Osteocyte (in vitro differentiated cells): ENCODE measurements at regions not wholly inside any gene's neighbourhood (a gene's known extent, or its start where the extent isn't known, plus 50 kb on each side); places are given as distances from the start of the nearest gene placed in this dataset.
"Not testable (repeated sequence)": the region's sequence is repeated elsewhere in the genome, so short reads cannot be mapped to it uniquely, and the experiment has no call there.

Source experiments
- DNase-seq: peaks from one replicate; pipeline ENCODE4 v3.0.0; 2021; ENCODE audit warnings: mixed read lengths; ENCODE audit not compliant: unreplicated experiment; ENCODE audit errors: extremely low spot score
- H3K27ac Mint-ChIP-seq: one replicate; pipeline ENCODE4 v1.8.0; 2021; ENCODE audit warnings: mild to moderate bottlenecking, mixed read lengths; ENCODE audit not compliant: unreplicated experiment
- H3K27me3 Mint-ChIP-seq: one replicate; pipeline ENCODE4 v1.8.0; 2021; ENCODE audit warnings: mixed read lengths; ENCODE audit not compliant: unreplicated experiment
- H3K36me3 Mint-ChIP-seq: one replicate; pipeline ENCODE4 v1.8.0; 2021; ENCODE audit warnings: mixed read lengths; ENCODE audit not compliant: unreplicated experiment
- H3K4me1 Mint-ChIP-seq: one replicate; pipeline ENCODE4 v1.8.0; 2021; ENCODE audit warnings: mixed read lengths; ENCODE audit not compliant: unreplicated experiment
- H3K4me3 Mint-ChIP-seq: one replicate; pipeline ENCODE4 v1.8.0; 2021; ENCODE audit warnings: mild to moderate bottlenecking, moderate library complexity, mixed read lengths; ENCODE audit not compliant: unreplicated experiment
- H3K9me3 Mint-ChIP-seq: one replicate; pipeline ENCODE4 v1.8.0; 2021; ENCODE audit warnings: mixed read lengths; ENCODE audit not compliant: unreplicated experiment
- TF ChIP-seq, protein P1 (sequence below): fragments of 200-600 bp; sonication (generic); IDR thresholded peaks from 2 replicates; pipeline ENCODE4 v1.5.0; 2021; ENCODE audit warnings: antibody characterized with exemption, mild to moderate bottlenecking, moderate library complexity

DNA sequence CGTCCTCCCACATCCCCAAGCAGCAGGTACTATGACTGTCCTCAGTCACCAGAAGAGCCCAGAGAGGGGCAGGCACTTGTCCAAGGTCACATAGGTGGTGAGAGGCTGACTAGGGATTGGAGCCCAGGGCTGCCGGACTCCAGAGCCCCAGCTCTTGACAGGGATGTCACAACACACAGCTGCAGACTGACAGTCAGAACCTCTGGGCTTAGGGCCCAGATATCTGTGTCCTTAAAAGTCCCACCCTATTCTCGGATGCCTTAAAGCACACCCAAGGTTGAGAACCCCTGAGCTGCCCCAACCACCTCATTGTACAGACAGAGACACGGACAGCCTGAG lies 622.9 kb downstream of the MATN1 start:
- peaks cover 18% of the 10 kb centered on the region for H3K27me3 Mint-ChIP-seq
- no peaks in the 10 kb centered on the region for H3K9me3 Mint-ChIP-seq
- H3K36me3 Mint-ChIP-seq, result no peaks in the 10 kb centered on the region
- H3K27ac Mint-ChIP-seq, result no peak overlapping the region
- DNase-seq, result no peak
- H3K4me3 Mint-ChIP-seq, result no peak overlapping the region
- H3K4me1 Mint-ChIP-seq, result no peaks in the 10 kb centered on the region
- TF ChIP-seq, protein P1, sequence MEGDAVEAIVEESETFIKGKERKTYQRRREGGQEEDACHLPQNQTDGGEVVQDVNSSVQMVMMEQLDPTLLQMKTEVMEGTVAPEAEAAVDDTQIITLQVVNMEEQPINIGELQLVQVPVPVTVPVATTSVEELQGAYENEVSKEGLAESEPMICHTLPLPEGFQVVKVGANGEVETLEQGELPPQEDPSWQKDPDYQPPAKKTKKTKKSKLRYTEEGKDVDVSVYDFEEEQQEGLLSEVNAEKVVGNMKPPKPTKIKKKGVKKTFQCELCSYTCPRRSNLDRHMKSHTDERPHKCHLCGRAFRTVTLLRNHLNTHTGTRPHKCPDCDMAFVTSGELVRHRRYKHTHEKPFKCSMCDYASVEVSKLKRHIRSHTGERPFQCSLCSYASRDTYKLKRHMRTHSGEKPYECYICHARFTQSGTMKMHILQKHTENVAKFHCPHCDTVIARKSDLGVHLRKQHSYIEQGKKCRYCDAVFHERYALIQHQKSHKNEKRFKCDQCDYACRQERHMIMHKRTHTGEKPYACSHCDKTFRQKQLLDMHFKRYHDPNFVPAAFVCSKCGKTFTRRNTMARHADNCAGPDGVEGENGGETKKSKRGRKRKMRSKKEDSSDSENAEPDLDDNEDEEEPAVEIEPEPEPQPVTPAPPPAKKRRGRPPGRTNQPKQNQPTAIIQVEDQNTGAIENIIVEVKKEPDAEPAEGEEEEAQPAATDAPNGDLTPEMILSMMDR, result no peak

DNA sequence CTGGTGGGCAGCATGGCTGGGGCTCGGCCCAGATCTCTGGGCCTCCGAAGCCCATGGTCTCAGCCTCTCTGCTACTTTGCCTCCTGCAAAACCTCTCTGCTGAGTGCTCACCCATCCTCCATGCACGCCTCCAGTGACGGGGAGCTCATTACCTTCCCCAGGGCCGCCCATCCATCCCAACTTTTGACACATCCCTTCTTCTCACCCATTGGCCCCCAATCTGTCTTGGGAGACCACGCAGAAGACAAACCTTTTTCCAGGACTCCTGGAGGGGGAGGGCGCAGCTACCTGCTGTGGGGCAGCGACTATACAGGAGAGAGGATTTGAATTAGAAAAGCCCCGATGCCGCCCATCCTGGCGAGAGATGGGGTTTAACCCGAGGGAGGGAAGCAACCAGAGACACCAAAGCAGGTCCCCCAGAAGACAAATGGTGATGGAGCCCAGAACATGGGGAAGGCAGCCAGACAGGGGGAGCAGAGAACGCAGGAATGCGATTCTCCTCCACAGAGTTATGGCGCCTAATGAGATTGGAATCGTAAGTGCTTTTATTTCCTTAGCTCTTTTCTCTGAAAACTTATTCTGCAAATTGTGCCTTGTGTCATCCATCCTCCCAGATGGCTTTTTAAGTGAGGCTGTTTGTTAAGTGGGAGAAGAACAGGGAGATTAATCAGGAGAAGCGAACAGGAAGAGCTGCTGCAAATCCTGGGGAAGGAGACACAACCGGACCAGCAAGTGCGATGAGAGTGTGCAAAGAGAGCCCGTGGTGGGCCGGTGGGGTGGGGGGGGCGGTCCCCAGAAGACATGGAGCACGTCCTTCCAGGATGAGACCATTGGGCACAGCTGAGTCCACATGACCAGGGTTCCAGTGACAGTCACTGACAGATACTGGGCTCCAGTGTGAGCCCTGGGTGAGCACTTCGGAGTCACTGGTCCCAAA lies 623.5 kb downstream of the MATN1 start:
- Mint-ChIP-seq H3K36me3 (no peaks in the 10 kb centered on the region), H3K9me3 (no peaks in the 10 kb centered on the region), H3K27ac (no peak overlapping the region), H3K4me1 (no peaks in the 10 kb centered on the region), H3K27me3 (peaks cover 15% of the 10 kb centered on the region), H3K4me3 (no peak overlapping the region)
- no peak for DNase-seq
- TF ChIP-seq, protein P1, result no peak

DNA sequence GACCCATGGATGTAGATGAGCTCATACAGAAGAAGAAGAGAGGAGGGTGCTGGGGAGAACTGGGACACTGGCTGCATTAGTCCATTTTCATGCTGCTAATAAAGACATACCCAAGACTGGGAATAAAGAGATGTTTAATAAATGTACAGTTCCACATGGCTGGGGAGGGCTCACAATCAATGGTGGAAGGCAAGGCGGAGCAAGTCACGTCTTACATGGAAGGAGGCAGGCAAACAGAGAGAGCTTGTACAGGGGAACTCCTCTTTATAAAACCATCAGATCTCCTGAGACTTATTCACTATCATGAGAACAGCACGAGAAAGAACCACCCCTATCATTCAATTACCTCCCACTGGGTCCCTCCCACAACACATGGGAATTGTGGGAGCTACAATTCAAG lies 625.5 kb downstream of the MATN1 start:
- DNase-seq, H3K27me3 Mint-ChIP-seq, H3K4me3 Mint-ChIP-seq, H3K36me3 Mint-ChIP-seq, H3K4me1 Mint-ChIP-seq, H3K27ac Mint-ChIP-seq, H3K9me3 Mint-ChIP-seq: not testable (repeated sequence)

DNA sequence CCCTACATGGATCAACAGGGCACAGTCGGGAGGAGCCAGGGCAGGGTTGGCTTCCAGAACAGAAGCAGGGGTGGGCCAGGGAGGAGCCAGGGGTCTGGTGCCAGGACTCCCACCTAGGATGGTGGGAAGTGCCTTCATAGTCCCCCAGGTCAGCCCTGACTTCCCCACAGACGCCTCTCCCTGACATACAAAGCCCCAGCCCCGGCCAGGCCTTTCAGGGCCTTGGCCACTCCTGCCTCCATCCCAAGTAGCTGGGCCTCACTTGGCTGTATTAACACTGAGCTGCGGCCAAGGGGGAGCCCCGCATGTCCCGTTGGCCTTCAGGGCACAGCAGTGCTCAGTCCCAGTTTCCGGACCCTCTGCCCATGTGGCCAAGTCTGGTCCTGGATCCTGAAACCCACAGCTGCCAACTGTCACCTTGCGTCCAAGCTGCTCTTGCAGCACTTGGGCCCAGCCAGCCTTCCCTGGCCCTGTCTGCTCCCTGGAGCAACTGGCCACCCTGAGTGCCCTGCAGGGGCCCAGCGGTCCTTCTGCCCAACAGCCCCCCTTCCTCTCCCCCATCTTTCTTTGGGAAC lies 627.8 kb downstream of the MATN1 start:
- Mint-ChIP-seq H3K4me1 (no peaks in the 10 kb centered on the region), H3K36me3 (peaks cover 2% of the 10 kb centered on the region), H3K4me3 (no peak overlapping the region), H3K27ac (no peak overlapping the region), H3K9me3 (peaks cover 13% of the 10 kb centered on the region), H3K27me3 (peaks cover 3% of the 10 kb centered on the region)
- TF ChIP-seq, protein P1, result no peak
- DNase-seq, result no peak

DNA sequence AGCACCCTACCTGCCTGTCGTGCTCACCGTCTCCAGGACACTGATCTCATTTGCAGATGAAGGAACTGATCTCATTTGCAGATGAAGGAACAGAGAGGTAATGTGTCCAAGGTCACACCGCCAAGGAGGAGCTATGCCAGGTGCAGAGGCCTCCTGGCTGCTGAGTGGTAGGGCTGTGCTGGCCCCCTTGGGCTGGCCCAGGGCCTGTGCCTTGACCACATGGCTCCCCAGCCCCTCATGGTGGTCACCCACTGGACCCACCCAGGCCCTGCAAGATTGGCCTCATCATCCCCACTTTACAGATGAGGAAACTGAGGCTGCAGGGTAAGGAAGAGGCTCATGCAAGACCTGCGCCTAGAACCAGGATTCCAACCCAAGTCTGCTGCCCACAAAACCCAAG lies 628.3 kb downstream of the MATN1 start:
- H3K4me3 Mint-ChIP-seq, result no peak overlapping the region
- H3K36me3 Mint-ChIP-seq, result peaks cover 2% of the 10 kb centered on the region
- TF ChIP-seq, protein P1, result no peak
- no peak for DNase-seq
- H3K4me1 Mint-ChIP-seq, result no peaks in the 10 kb centered on the region
- H3K9me3 Mint-ChIP-seq, result peaks cover 13% of the 10 kb centered on the region
- H3K27me3 Mint-ChIP-seq, result peaks cover 2% of the 10 kb centered on the region
- no peak overlapping the region for H3K27ac Mint-ChIP-seq
